ENCODE measurements at regions not wholly inside any gene's neighbourhood (a gene's known extent, or its start where the extent isn't known, plus 50 kb on each side); places are given as distances from the start of the nearest gene placed in this dataset.

DNA sequence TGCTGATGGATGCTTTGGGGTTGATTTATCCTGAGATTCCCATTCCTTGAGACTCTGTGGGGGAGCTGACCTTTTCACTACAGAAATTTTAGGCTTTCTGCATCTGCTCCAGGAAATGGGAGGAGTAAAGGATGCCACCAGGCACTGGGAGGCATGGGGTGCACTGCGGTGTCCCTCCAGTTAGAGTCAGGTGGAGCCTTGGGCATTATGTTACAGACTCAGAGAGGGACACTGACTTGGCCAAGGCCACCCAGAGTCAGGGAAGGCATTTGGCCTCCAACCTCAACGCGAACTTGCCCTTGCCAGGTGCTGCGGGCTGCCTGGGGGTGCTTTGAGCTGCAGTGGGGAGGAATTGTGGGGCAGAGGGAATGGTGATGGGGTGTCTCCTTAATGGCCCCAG is 58.0 kb upstream of the TBX3 start:
- H3K4me3 Mint-ChIP-seq = no peak overlapping the region
- TF ChIP-seq, protein P1, sequence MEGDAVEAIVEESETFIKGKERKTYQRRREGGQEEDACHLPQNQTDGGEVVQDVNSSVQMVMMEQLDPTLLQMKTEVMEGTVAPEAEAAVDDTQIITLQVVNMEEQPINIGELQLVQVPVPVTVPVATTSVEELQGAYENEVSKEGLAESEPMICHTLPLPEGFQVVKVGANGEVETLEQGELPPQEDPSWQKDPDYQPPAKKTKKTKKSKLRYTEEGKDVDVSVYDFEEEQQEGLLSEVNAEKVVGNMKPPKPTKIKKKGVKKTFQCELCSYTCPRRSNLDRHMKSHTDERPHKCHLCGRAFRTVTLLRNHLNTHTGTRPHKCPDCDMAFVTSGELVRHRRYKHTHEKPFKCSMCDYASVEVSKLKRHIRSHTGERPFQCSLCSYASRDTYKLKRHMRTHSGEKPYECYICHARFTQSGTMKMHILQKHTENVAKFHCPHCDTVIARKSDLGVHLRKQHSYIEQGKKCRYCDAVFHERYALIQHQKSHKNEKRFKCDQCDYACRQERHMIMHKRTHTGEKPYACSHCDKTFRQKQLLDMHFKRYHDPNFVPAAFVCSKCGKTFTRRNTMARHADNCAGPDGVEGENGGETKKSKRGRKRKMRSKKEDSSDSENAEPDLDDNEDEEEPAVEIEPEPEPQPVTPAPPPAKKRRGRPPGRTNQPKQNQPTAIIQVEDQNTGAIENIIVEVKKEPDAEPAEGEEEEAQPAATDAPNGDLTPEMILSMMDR (IDR thresholded peaks at IDR 0.05) = no peak
- H3K27ac Mint-ChIP-seq = no peak overlapping the region
- DNase-seq (no peak), ATAC-seq (no peak)
- intact Hi-C loops (cut with micrococcal nuclease) = no loop called here
- ChIA-PET POLR2A (no interaction called here), CTCF (no interaction called here)
- no peaks in the 10 kb centered on the region for H3K4me1 Mint-ChIP-seq (ENCODE audit: low read depth)
- peaks cover 7% of the 10 kb centered on the region for H3K27me3 Mint-ChIP-seq
- H3K9me3 Mint-ChIP-seq = no peaks in the 10 kb centered on the region
- no peaks in the 10 kb centered on the region for H3K36me3 Mint-ChIP-seq (ENCODE audit: low read depth)

GRCh38 chr12:114740448-114740847 is 56.5 kb upstream of the TBX3 start:
- ATAC-seq = no peak
- H3K4me3 Mint-ChIP-seq = no peak overlapping the region
- H3K27ac Mint-ChIP-seq = no peak overlapping the region
- no peaks in the 10 kb centered on the region for H3K4me1 Mint-ChIP-seq (ENCODE audit: low read depth)
- H3K27me3 Mint-ChIP-seq = peaks cover 20% of the 10 kb centered on the region
- H3K36me3 Mint-ChIP-seq (ENCODE audit: low read depth) = no peaks in the 10 kb centered on the region
- no peaks in the 10 kb centered on the region for H3K9me3 Mint-ChIP-seq
- POLR2A ChIA-PET = no interaction called here
- CTCF ChIA-PET = no interaction called here
- TF ChIP-seq, protein P1 (IDR thresholded peaks at IDR 0.05) = no peak
- intact Hi-C loops (cut with micrococcal nuclease) = no loop called here
- DNase-seq = no peak

GRCh38 chr12:114738460-114739184 is 54.6 kb upstream of the TBX3 start:
- TF ChIP-seq, protein P1 (IDR thresholded peaks at IDR 0.05) = no peak
- no peak for ATAC-seq
- Mint-ChIP-seq H3K36me3 (ENCODE audit: low read depth) (no peaks in the 10 kb centered on the region), H3K27ac (no peak overlapping the region), H3K9me3 (no peaks in the 10 kb centered on the region), H3K4me1 (ENCODE audit: low read depth) (no peaks in the 10 kb centered on the region), H3K4me3 (no peak overlapping the region), H3K27me3 (peaks cover 27% of the 10 kb centered on the region)
- no peak for DNase-seq
- ChIA-PET POLR2A (no interaction called here), CTCF (no interaction called here)
- intact Hi-C loops (cut with micrococcal nuclease) = no loop called here

DNA sequence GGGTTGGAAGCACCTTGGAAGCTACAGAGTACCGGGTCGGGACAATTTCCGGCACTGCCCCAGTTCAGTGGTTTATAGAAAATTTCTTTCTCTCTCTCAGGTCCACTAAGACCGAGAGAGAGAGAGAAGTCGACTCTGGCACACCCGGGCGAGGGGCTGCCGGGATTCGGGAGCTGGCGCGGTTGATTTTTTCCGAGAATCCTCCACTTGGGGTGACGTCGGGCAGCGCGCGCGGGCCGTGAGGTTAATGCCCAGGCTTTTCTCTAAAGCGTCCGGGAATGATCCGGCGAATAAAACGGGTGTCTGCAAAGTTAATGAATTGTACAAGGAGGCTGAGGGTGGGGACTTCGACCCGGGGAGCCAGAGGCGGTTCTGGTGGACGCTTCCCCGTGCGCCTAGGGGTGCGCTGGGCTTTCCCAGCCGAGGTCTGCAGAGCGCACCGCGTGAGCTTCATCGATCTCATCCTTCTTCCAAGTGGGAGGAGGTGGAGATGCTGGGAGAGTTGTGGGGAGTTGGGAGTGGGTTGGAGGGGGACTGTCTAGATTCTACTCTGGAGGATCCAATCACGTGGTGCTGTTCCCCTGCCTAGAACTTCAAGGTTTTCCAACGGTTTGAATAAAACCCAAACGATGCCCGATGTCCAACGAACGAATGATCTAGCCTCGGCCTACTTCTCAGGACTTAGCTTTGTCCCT is 51.9 kb upstream of the TBX3 start:
- H3K9me3 Mint-ChIP-seq = no peaks in the 10 kb centered on the region
- no peak for DNase-seq
- H3K27me3 Mint-ChIP-seq = peaks cover 24% of the 10 kb centered on the region
- H3K36me3 Mint-ChIP-seq (ENCODE audit: low read depth) = no peaks in the 10 kb centered on the region
- intact Hi-C loops (cut with micrococcal nuclease) = no loop called here
- no peak overlapping the region for H3K27ac Mint-ChIP-seq
- H3K4me1 Mint-ChIP-seq (ENCODE audit: low read depth) = no peaks in the 10 kb centered on the region
- no peak overlapping the region for H3K4me3 Mint-ChIP-seq
- ChIA-PET POLR2A (no interaction called here), CTCF (no interaction called here)
- TF ChIP-seq, protein P1 (IDR thresholded peaks at IDR 0.05) = no peak
- no peak for ATAC-seq

DNA sequence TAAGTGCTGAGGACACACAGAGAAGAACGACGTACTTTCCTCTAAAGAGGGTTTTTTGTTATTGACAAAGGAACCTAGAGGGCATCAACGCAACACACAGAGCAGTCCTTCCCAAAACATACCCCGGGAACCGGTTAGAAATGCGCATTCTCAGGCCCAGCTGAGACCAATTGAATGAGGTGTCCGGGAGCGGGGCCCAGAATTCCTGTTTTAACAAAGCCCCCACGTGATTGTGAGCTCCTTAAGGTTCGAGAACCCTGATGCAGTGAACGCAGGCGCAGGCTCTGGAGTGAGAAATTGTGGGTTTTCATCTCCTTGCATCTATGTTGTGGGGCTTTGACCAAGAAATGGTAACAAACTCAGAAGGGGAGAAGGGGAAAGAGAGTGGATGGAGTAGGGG is 51.0 kb upstream of the TBX3 start:
- no peaks in the 10 kb centered on the region for H3K4me1 Mint-ChIP-seq (ENCODE audit: low read depth)
- POLR2A ChIA-PET = no interaction called here
- intact Hi-C loops (cut with micrococcal nuclease) = no loop called here
- no peak overlapping the region for H3K4me3 Mint-ChIP-seq
- TF ChIP-seq, protein P1 (IDR thresholded peaks at IDR 0.05) = no peak
- peaks cover 24% of the 10 kb centered on the region for H3K27me3 Mint-ChIP-seq
- H3K36me3 Mint-ChIP-seq (ENCODE audit: low read depth) = no peaks in the 10 kb centered on the region
- no peak overlapping the region for H3K27ac Mint-ChIP-seq
- ATAC-seq (no peak), DNase-seq (no peak)
- CTCF ChIA-PET = no interaction called here
- H3K9me3 Mint-ChIP-seq = no peaks in the 10 kb centered on the region

All from activated CD8-positive, alpha-beta T cell treated with anti-CD3 and anti-CD28 coated beads for 36 hours (primary cell).